PC-3 (cell line): ENCODE measurements at regions not wholly inside any gene's neighbourhood (a gene's known extent, or its start where the extent isn't known, plus 50 kb on each side); places are given as distances from the start of the nearest gene placed in this dataset.

Experiments used
- ATAC-seq: fragments of 200-7000 bp; cut with Tn5 transposase; 2 replicates; pipeline ENCODE4 v1.9.1; 2020; ENCODE audit warnings: mild to moderate bottlenecking, moderate library complexity
- BruUV-seq: library from RNA; stranded (reverse); fragments of 400-500 nt; replicated peaks from 2 replicates; lab custom pipeline; 2021; lab: Mats Ljungman, UMichigan
- CTCF ChIA-PET: fragments of 300-600 bp; sonication (Branson Sonifier 250); formaldehyde crosslinking; loops from one replicate; lab custom pipeline; 2022; ENCODE audit warnings: antibody characterized with exemption; lab: Charles Lee
- POLR2A ChIA-PET: fragments of 300-600 bp; sonication (Branson Sonifier 250); formaldehyde crosslinking; loops from one replicate; lab custom pipeline; 2022; ENCODE audit warnings: antibody characterized with exemption; ENCODE audit not compliant: unreplicated experiment; lab: Charles Lee
- DNase-seq: peaks from one replicate; pipeline ENCODE4 v3.0.0-alpha.2; 2015
- H2AFZ ChIP-seq: fragments of 300-600 bp; sonication (generic); 2 replicates; pipeline ENCODE4 v1.6.0; 2016; ENCODE audit warnings: antibody characterized with exemption, low read length
- H3F3A ChIP-seq: fragments of 300-600 bp; sonication (generic); one replicate; pipeline ENCODE4 v1.6.0; 2017; ENCODE audit warnings: antibody characterized with exemption, low read length, control low read depth, mild to moderate bottlenecking; ENCODE audit not compliant: unreplicated experiment
- H3K27ac ChIP-seq: fragments of 300-600 bp; sonication (generic); 2 replicates; pipeline ENCODE4 v1.5.1; 2016; ENCODE audit warnings: mild to moderate bottlenecking, low read length
- H3K27me3 ChIP-seq: fragments of 300-600 bp; sonication (generic); 2 replicates; pipeline ENCODE4 v1.6.1; 2016; ENCODE audit warnings: low read length, mixed read lengths
- H3K36me3 ChIP-seq: fragments of 300-600 bp; sonication (generic); 2 replicates; pipeline ENCODE4 v1.6.1; 2016; ENCODE audit warnings: low read depth, mixed run types, low read length, mixed read lengths
- H3K4me1 ChIP-seq: fragments of 300-600 bp; sonication (generic); 2 replicates; pipeline ENCODE4 v1.5.1; 2016; ENCODE audit warnings: low read length; ENCODE audit not compliant: insufficient read depth
- H3K4me2 ChIP-seq: fragments of 300-600 bp; sonication (generic); 2 replicates; pipeline ENCODE4 v1.6.0; 2016; ENCODE audit warnings: low read length
- H3K4me3 ChIP-seq: fragments of 300-600 bp; sonication (generic); 2 replicates; pipeline ENCODE4 v1.5.1; 2016; ENCODE audit warnings: mild to moderate bottlenecking, low read length, mixed read lengths
- H3K79me2 ChIP-seq: fragments of 300-600 bp; sonication (generic); 2 replicates; pipeline ENCODE4 v1.6.1; 2017; ENCODE audit warnings: low read length, mixed read lengths
- H3K9ac ChIP-seq: fragments of 300-600 bp; sonication (generic); 2 replicates; pipeline ENCODE4 v1.6.0; 2016; ENCODE audit warnings: mild to moderate bottlenecking, low read length
- H3K9me2 ChIP-seq: fragments of 300-600 bp; sonication (generic); replicated peaks from 2 replicates; pipeline ENCODE4 v1.6.1; 2016; ENCODE audit warnings: mixed run types, low read length, mixed read lengths
- H3K9me3 ChIP-seq: fragments of 300-600 bp; sonication (generic); 2 replicates; pipeline ENCODE4 v1.6.1; 2016; ENCODE audit warnings: low read length, mixed read lengths
- H4K20me1 ChIP-seq: fragments of 300-600 bp; sonication (generic); 2 replicates; pipeline ENCODE4 v1.6.1; 2016; ENCODE audit warnings: low read length, mixed read lengths
- EZH2 ChIP-seq: fragments of 300-600 bp; sonication (generic); IDR thresholded peaks from one replicate; pipeline ENCODE4 v1.6.1; 2017; ENCODE audit warnings: antibody characterized with exemption, mild to moderate bottlenecking, low read length; ENCODE audit not compliant: unreplicated experiment
- EZH2phosphoT487 ChIP-seq: fragments of 300-600 bp; sonication (generic); IDR thresholded peaks from 2 replicates; pipeline ENCODE4 v1.6.1; 2018; ENCODE audit warnings: mild to moderate bottlenecking, antibody characterized with exemption, low read length, borderline replicate concordance
- intact Hi-C: fragments of 100-400 bp; cut with micrococcal nuclease; formaldehyde crosslinking; loops from 2 replicates; pipeline ENCODE4 v1.9.0; 2023
- TF ChIP-seq, protein P1 (sequence below): fragments of 300-600 bp; sonication (generic); conservative IDR thresholded peaks from 2 replicates; pipeline ENCODE4 v1.5.1; 2017; ENCODE audit warnings: antibody characterized with exemption, low read depth, mild to moderate bottlenecking, low read length

DNA sequence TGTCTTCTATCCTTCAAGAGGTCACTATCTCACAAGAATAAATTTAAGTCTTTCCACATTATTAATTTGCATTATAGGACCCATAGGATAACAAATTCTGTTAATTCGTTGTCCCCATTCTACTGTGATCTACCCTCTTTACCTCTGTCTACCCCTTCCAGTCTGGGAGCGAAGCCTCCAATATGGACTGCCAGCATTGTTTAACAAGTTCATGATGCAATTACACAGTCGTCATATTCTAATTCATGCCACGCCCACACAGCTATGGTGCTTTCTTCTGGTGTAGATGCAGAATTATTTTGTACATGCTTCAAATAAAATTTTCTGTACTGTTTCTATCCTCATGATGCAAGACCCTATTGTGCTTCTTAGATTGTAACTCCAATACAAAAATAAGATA lies 178.3 kb upstream of the PALMD start:
- Histone ChIP-seq H4K20me1 (no peaks in the 10 kb centered on the region), H3K4me3 (no peak overlapping the region), H3K9ac (no peak overlapping the region), H3K27ac (no peak overlapping the region), H2AFZ (no peak overlapping the region), H3F3A (no peaks in the 10 kb centered on the region), H3K4me1 (peaks cover 16% of the 10 kb centered on the region), H3K9me3 (no peaks in the 10 kb centered on the region), H3K79me2 (no peaks in the 10 kb centered on the region), H3K4me2 (no peak overlapping the region), H3K36me3 (no peaks in the 10 kb centered on the region), H3K9me2 (no peaks in the 10 kb centered on the region), H3K27me3 (no peaks in the 10 kb centered on the region)
- no TSS peak for BruUV-seq
- POLR2A ChIA-PET = no interaction called here
- no peak for TF ChIP-seq EZH2
- TF ChIP-seq, protein P1, sequence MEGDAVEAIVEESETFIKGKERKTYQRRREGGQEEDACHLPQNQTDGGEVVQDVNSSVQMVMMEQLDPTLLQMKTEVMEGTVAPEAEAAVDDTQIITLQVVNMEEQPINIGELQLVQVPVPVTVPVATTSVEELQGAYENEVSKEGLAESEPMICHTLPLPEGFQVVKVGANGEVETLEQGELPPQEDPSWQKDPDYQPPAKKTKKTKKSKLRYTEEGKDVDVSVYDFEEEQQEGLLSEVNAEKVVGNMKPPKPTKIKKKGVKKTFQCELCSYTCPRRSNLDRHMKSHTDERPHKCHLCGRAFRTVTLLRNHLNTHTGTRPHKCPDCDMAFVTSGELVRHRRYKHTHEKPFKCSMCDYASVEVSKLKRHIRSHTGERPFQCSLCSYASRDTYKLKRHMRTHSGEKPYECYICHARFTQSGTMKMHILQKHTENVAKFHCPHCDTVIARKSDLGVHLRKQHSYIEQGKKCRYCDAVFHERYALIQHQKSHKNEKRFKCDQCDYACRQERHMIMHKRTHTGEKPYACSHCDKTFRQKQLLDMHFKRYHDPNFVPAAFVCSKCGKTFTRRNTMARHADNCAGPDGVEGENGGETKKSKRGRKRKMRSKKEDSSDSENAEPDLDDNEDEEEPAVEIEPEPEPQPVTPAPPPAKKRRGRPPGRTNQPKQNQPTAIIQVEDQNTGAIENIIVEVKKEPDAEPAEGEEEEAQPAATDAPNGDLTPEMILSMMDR = no peak
- TF ChIP-seq EZH2phosphoT487 = no peak
- DNase-seq (no peak), ATAC-seq (no peak)
- intact Hi-C loops = no loop called here
- CTCF ChIA-PET = no interaction called here

DNA sequence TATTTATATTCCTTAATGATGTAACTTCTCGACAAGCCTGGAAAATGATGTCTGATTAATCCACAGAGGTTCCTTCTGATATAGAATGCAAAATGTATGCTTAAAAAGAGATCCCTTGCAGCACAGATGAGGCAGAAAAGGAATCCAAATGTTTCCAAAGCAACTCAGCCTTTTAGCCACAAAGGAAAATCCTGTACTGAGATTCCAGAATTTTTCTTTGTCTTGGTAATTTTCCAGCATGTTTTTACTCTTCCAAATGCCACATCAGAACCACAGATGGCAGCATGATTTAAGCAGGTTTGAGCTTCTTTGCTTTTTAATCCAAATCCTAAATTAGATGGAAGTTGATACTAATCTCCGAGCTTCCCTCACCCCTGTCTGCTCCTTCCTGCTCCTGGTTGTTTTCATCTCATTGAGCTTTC lies 176.4 kb upstream of the PALMD start:
- Histone ChIP-seq H3K79me2 (no peaks in the 10 kb centered on the region), H3K4me3 (no peak overlapping the region), H3K9me2 (no peaks in the 10 kb centered on the region), H4K20me1 (no peaks in the 10 kb centered on the region), H3K27me3 (no peaks in the 10 kb centered on the region), H3K4me1 (peaks cover 15% of the 10 kb centered on the region), H3K27ac (no peak overlapping the region), H3K36me3 (no peaks in the 10 kb centered on the region), H3K9me3 (no peaks in the 10 kb centered on the region), H3K9ac (no peak overlapping the region), H3K4me2 (no peak overlapping the region), H2AFZ (no peak overlapping the region), H3F3A (no peaks in the 10 kb centered on the region)
- intact Hi-C loops = no loop called here
- ChIA-PET CTCF (no interaction called here), POLR2A (interaction anchor here (0.5 kb wide), 1 partner anchor 543 kb away, joined by 3 read pairs; no protein-coding TSS in a partner anchor)
- TF ChIP-seq, protein P1 = no peak
- TF ChIP-seq EZH2phosphoT487 = no peak
- no peak for TF ChIP-seq EZH2
- no TSS peak for BruUV-seq
- DNase-seq (no peak), ATAC-seq (no peak)

DNA sequence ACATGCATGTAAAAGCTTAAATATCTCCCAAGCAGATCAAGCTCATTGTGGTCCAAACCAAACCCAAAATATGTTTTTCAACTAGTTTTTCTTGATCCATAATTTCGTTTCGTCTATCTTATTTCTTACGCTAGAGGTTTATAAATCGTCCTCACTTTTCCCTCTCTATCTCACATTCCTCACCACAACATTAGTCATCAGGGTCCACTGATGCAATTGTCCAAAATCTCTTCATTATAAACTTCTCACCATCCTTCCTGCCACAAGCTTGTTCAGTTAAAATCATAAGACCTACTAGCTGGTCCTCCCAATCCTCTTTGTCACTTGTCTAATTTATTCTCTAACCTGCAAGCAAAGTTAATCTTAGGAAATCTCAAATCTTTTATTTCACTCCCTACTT lies 173.0 kb upstream of the PALMD start:
- CTCF ChIA-PET = interaction anchor here (0.6 kb wide), 1 partner anchor 588 kb away, joined by 4 read pairs; no protein-coding TSS in a partner anchor
- Histone ChIP-seq H3K9ac (no peak overlapping the region), H3K79me2 (no peaks in the 10 kb centered on the region), H3K9me2 (no peaks in the 10 kb centered on the region), H3K27me3 (no peaks in the 10 kb centered on the region), H3K4me3 (no peak overlapping the region), H3F3A (no peaks in the 10 kb centered on the region), H3K4me2 (no peak overlapping the region), H2AFZ (no peak overlapping the region), H3K4me1 (no peaks in the 10 kb centered on the region), H3K9me3 (no peaks in the 10 kb centered on the region), H4K20me1 (no peaks in the 10 kb centered on the region), H3K36me3 (no peaks in the 10 kb centered on the region), H3K27ac (no peak overlapping the region)
- POLR2A ChIA-PET = interaction anchor here (0.6 kb wide), 1 partner anchor 539 kb away, joined by 3 read pairs; no protein-coding TSS in a partner anchor
- no TSS peak for BruUV-seq
- TF ChIP-seq EZH2phosphoT487 = no peak
- no peak for TF ChIP-seq EZH2
- TF ChIP-seq, protein P1 = no peak
- intact Hi-C loops = loop anchor here (10.0 kb wide), 1 partner anchor 588 kb away; no protein-coding TSS in a partner anchor
- ATAC-seq = no peak
- DNase-seq = no peak
